ENCODE measurements at regions not wholly inside any gene's neighbourhood (a gene's known extent, or its start where the extent isn't known, plus 50 kb on each side); places are given as distances from the start of the nearest gene placed in this dataset.

DNA sequence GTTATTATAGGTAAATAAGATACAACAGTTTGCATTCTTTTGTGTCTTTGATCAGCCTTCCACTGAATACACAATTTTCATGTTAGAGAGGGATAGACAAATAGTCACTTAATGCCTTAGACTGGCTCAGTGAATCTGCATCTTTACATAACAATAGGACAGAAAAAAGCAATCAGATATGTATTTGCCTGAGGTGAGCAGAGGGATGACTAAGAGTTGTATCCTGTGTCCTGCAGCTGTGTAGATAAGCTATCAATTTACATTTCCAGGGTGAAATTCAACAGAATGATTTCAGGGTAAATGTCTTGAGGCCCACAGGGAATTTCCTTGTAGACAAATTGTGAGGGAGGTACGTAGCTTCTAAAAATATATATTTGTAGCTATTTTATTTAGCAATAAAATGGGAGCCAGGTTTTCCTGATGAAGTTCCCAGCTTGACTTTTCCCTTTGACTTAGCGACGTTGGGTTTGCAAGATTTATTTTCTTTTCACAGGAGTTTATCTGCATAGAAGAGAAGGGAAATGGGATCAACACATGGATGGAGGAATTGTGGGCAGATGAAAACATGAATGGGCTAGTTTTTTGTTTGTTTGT lies 586.1 kb upstream of the CDH6 start:
- Histone ChIP-seq H3K4me3 (replicated peaks; ENCODE audit: low read depth, low read length) (no peak overlapping the region), H3K36me3 (ENCODE audit: control insufficient read depth, insufficient read depth, low read length) (no peaks in the 10 kb centered on the region), H3K27me3 (replicated peaks; ENCODE audit: control insufficient read depth, insufficient read depth, low read length) (no peaks in the 10 kb centered on the region)
- DNase-seq (ENCODE audit: extremely low read depth, insufficient read length), result no peak
- TF ChIP-seq, protein P1, sequence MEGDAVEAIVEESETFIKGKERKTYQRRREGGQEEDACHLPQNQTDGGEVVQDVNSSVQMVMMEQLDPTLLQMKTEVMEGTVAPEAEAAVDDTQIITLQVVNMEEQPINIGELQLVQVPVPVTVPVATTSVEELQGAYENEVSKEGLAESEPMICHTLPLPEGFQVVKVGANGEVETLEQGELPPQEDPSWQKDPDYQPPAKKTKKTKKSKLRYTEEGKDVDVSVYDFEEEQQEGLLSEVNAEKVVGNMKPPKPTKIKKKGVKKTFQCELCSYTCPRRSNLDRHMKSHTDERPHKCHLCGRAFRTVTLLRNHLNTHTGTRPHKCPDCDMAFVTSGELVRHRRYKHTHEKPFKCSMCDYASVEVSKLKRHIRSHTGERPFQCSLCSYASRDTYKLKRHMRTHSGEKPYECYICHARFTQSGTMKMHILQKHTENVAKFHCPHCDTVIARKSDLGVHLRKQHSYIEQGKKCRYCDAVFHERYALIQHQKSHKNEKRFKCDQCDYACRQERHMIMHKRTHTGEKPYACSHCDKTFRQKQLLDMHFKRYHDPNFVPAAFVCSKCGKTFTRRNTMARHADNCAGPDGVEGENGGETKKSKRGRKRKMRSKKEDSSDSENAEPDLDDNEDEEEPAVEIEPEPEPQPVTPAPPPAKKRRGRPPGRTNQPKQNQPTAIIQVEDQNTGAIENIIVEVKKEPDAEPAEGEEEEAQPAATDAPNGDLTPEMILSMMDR (IDR thresholded peaks at IDR 0.05; ENCODE audit: insufficient read depth, low read length, poor library complexity, severe bottlenecking), result no peak

GRCh38 chr5:30605693-30606268 lies 587.7 kb upstream of the CDH6 start:
- DNase-seq (ENCODE audit: extremely low read depth, insufficient read length), result no peak

GRCh38 chr5:30604648-30605262 lies 588.7 kb upstream of the CDH6 start:
- TF ChIP-seq, protein P1 (IDR thresholded peaks at IDR 0.05; ENCODE audit: insufficient read depth, low read length, poor library complexity, severe bottlenecking), result no peak
- H3K36me3 ChIP-seq (ENCODE audit: control insufficient read depth, insufficient read depth, low read length), result no peaks in the 10 kb centered on the region
- DNase-seq (ENCODE audit: extremely low read depth, insufficient read length), result no peak
- no peak overlapping the region for H3K4me3 ChIP-seq (replicated peaks; ENCODE audit: low read depth, low read length)
- no peaks in the 10 kb centered on the region for H3K27me3 ChIP-seq (replicated peaks; ENCODE audit: control insufficient read depth, insufficient read depth, low read length)

More at GRCh38 chr5:30605693-30606268, 587.7 kb upstream of the CDH6 start:
- no peaks in the 10 kb centered on the region for H3K27me3 ChIP-seq (replicated peaks; ENCODE audit: control insufficient read depth, insufficient read depth, low read length)
- H3K36me3 ChIP-seq (ENCODE audit: control insufficient read depth, insufficient read depth, low read length), result no peaks in the 10 kb centered on the region
- H3K4me3 ChIP-seq (replicated peaks; ENCODE audit: low read depth, low read length), result no peak overlapping the region
- TF ChIP-seq, protein P1 (IDR thresholded peaks at IDR 0.05; ENCODE audit: insufficient read depth, low read length, poor library complexity, severe bottlenecking), result no peak

GRCh38 chr5:30600892-30601291 lies 592.6 kb upstream of the CDH6 start:
- Histone ChIP-seq H3K27me3 (replicated peaks; ENCODE audit: control insufficient read depth, insufficient read depth, low read length) (no peaks in the 10 kb centered on the region), H3K4me3 (replicated peaks; ENCODE audit: low read depth, low read length) (no peak overlapping the region), H3K36me3 (ENCODE audit: control insufficient read depth, insufficient read depth, low read length) (no peaks in the 10 kb centered on the region)
- no peak for DNase-seq (ENCODE audit: extremely low read depth, insufficient read length)
- TF ChIP-seq, protein P1 (IDR thresholded peaks at IDR 0.05; ENCODE audit: insufficient read depth, low read length, poor library complexity, severe bottlenecking), result no peak

- Histone ChIP-seq H3K4me3 (replicated peaks; ENCODE audit: low read depth, low read length) (no peak overlapping the region), H3K27me3 (replicated peaks; ENCODE audit: control insufficient read depth, insufficient read depth, low read length) (no peaks in the 10 kb centered on the region), H3K36me3 (ENCODE audit: control insufficient read depth, insufficient read depth, low read length) (no peaks in the 10 kb centered on the region)
- TF ChIP-seq, protein P1 (IDR thresholded peaks at IDR 0.05; ENCODE audit: insufficient read depth, low read length, poor library complexity, severe bottlenecking), result no peak
- no peak for DNase-seq (ENCODE audit: extremely low read depth, insufficient read length)
These were observed 596.9 kb upstream of the CDH6 start for GRCh38 chr5:30596495-30597064.

Data from GM06990 (cell line).